Lung (tissue), 11 donors: ENCODE measurements at regions not wholly inside any gene's neighbourhood (a gene's known extent, or its start where the extent isn't known, plus 50 kb on each side); places are given as distances from the start of the nearest gene placed in this dataset.
"Not testable (repeated sequence)": the region's sequence is repeated elsewhere in the genome, so short reads cannot be mapped to it uniquely, and the experiment has no call there.

Experiments
- ATAC-seq: fragments of 200-7000 bp; cut with Tn5 transposase; one replicate; pipeline ENCODE4 v1.9.1; 2020; ENCODE audit warnings: moderate number of reproducible peaks; ENCODE audit not compliant: insufficient read depth, low FRiP score
- DNase-seq, 3 donors: peaks; one replicate each; pipeline ENCODE4 v3.0.0-alpha.2; 2013 to 2017
- H3K27ac ChIP-seq, 2 donors: one replicate each; pipeline ENCODE4 v1.5.1; 2013; ENCODE audit warnings: mild to moderate bottlenecking in 2 of 2, moderate library complexity in 2 of 2, control low read depth in 1 of 2, inconsistent platforms in 1 of 2, low read depth in 1 of 2, low read length in 1 of 2
- H3K27me3 ChIP-seq, 3 donors: one replicate each; pipeline ENCODE4 v1.5.1; 2013; ENCODE audit warnings: low read length in 2 of 3; ENCODE audit not compliant: control insufficient read depth in 3 of 3, insufficient read depth in 3 of 3
- H3K36me3 ChIP-seq, 4 donors: one replicate each; pipeline ENCODE4 v1.5.1; 2013; ENCODE audit warnings: low read length in 4 of 4, mild to moderate bottlenecking in 1 of 4, moderate library complexity in 1 of 4; ENCODE audit not compliant: control insufficient read depth in 4 of 4, insufficient read depth in 4 of 4
- H3K4me1 ChIP-seq, 5 donors: one replicate each; pipeline ENCODE4 v1.5.1; 2013; ENCODE audit warnings: low read length in 5 of 5, mild to moderate bottlenecking in 2 of 5, moderate library complexity in 1 of 5; ENCODE audit not compliant: control insufficient read depth in 5 of 5, insufficient read depth in 5 of 5
- H3K4me3 ChIP-seq: one replicate; pipeline ENCODE4 v1.5.1; 2013; ENCODE audit warnings: mild to moderate bottlenecking, control low read depth, moderate library complexity
- H3K9ac ChIP-seq, 2 donors: one replicate each; pipeline ENCODE4 v1.5.1; 2013; ENCODE audit warnings: low read length in 2 of 2, control low read depth in 1 of 2; ENCODE audit not compliant: insufficient read depth in 1 of 2
- H3K9me3 ChIP-seq, 4 donors: one replicate each; pipeline ENCODE4 v1.5.1; 2013; ENCODE audit warnings: low read length in 3 of 4, mild to moderate bottlenecking in 1 of 4, moderate library complexity in 1 of 4; ENCODE audit not compliant: control insufficient read depth in 4 of 4, insufficient read depth in 3 of 4
- CTCF ChIP-seq: IDR thresholded peaks from 2 replicates; pipeline ENCODE4 v1.5.1; 2012; ENCODE audit warnings: mild to moderate bottlenecking; ENCODE audit errors: control extremely low read depth, extremely low read depth
- WGBS, 2 donors: extraction: QIAGEN DNeasy Blood & Tissue Kit; methylation state at CpG; one replicate each; pipeline ENCODE4 v1.1.7; 2013; 5-methylcytosine and 5-hydroxymethylcytosine counted together
- donor health status: control.
- donor health status: control.
- donor health status: Bipolar disorder and iron deficiency.
- donor health status: healthy.
- donor health status: DM: yes; HTN: yes; CAD: no.

- no peaks in the 10 kb centered on the region for H3K36me3 ChIP-seq
- no peak overlapping the region for H3K9ac ChIP-seq
- no peaks in the 10 kb centered on the region for H3K27me3 ChIP-seq
- DNase-seq (no peak), ATAC-seq (no peak)
- TF ChIP-seq CTCF = no peak
- no peak overlapping the region for H3K27ac ChIP-seq
- H3K9me3 ChIP-seq = peaks cover 0 to 5% (median 0%) of the 10 kb centered on the region in 4 donors
- WGBS, 2 donors = 64 to 69% methylated on average over 5 of the region's 5 CpGs
- H3K4me3 ChIP-seq = no peak overlapping the region
- H3K4me1 ChIP-seq = no peaks in the 10 kb centered on the region
Measured at GRCh38 chr16:13630374-13630773, 289.6 kb upstream of the ERCC4 start.

GRCh38 chr16:13631213-13631767 lies 288.7 kb upstream of the ERCC4 start:
- H3K4me1 ChIP-seq = no peaks in the 10 kb centered on the region
- no peak for DNase-seq
- WGBS, 2 donors = 38 to 61% methylated on average over 2 of the region's 2 CpGs
- H3K36me3 ChIP-seq = no peaks in the 10 kb centered on the region
- H3K9me3 ChIP-seq = peaks cover 0 to 5% (median 0%) of the 10 kb centered on the region in 4 donors
- H3K4me3 ChIP-seq = no peak overlapping the region
- ATAC-seq = no peak
- H3K27ac ChIP-seq = no peak overlapping the region
- H3K27me3 ChIP-seq = no peaks in the 10 kb centered on the region
- H3K9ac ChIP-seq = no peak overlapping the region
- no peak for TF ChIP-seq CTCF

- no peaks in the 10 kb centered on the region for H3K36me3 ChIP-seq
- no peak for TF ChIP-seq CTCF
- no peak overlapping the region for H3K27ac ChIP-seq
- ATAC-seq (no peak), DNase-seq (no peak)
- WGBS, 2 donors = 35 to 48% methylated on average over 4 of the region's 4 CpGs
- H3K4me3 ChIP-seq = no peak overlapping the region
- H3K9ac ChIP-seq = no peak overlapping the region
- H3K27me3 ChIP-seq = no peaks in the 10 kb centered on the region
- no peaks in the 10 kb centered on the region for H3K4me1 ChIP-seq
- H3K9me3 ChIP-seq = peaks cover 0 to 5% (median 0%) of the 10 kb centered on the region in 4 donors
Measured at GRCh38 chr16:13631916-13632315, 288.0 kb upstream of the ERCC4 start.

- not testable (repeated sequence) for H3K27me3 ChIP-seq, DNase-seq, H3K9ac ChIP-seq, H3K27ac ChIP-seq, H3K4me3 ChIP-seq, H3K9me3 ChIP-seq, ATAC-seq, H3K4me1 ChIP-seq, H3K36me3 ChIP-seq
- WGBS, 2 donors = 73 to 76% methylated on average over 6 of the region's 6 CpGs
Measured at GRCh38 chr16:13632504-13632903, 287.4 kb upstream of the ERCC4 start.
